ENCODE measurements at regions not wholly inside any gene's neighbourhood (a gene's known extent, or its start where the extent isn't known, plus 50 kb on each side); places are given as distances from the start of the nearest gene placed in this dataset.

GRCh38 chr11:97740801-97741151 lies 1280.0 kb upstream of the CNTN5 start:
- H3K9me3 ChIP-seq (ENCODE audit: control insufficient read depth, low read depth, low read length), result no peaks in the 10 kb centered on the region
- no peaks in the 10 kb centered on the region for H3K27me3 ChIP-seq (ENCODE audit: insufficient read depth, low read length)
- no peak overlapping the region for H4K91ac ChIP-seq (ENCODE audit: insufficient read length, low read depth, low read length)
- no peak overlapping the region for H4K8ac ChIP-seq (replicated peaks; ENCODE audit: insufficient read length, low read depth, low read length)
- TF ChIP-seq CTCF (conservative IDR thresholded peaks at IDR 0.05), result no peak
- H3K23me2 ChIP-seq (ENCODE audit: insufficient read length, low read depth, low read length, poor library complexity, severe bottlenecking), result no peaks in the 10 kb centered on the region
- Mint-ChIP-seq H3K27me3 (ENCODE audit: low read depth) (no peaks in the 10 kb centered on the region), H3K27ac (no peak overlapping the region), H3K4me1 (no peaks in the 10 kb centered on the region), H3K4me3 (no peak overlapping the region), H3K9me3 (peaks cover 22% of the 10 kb centered on the region in 2 experiments; a peak in 4 of 5 replicates), H3K36me3 (ENCODE audit: insufficient read depth in 1 of 3, low read depth in 3 of 3) (peaks cover 10 to 35% (median 27%) of the 10 kb centered on the region in 3 experiments)
- no peak overlapping the region for H3K14ac ChIP-seq (ENCODE audit: insufficient read depth, low read length)
- no peak overlapping the region for H3K23ac ChIP-seq (ENCODE audit: insufficient read length, low read depth, low read length)
- H2AK5ac ChIP-seq (ENCODE audit: insufficient read length, low read length), result no peak overlapping the region
- no peak overlapping the region for H2BK20ac ChIP-seq (ENCODE audit: low read depth, low read length, poor library complexity, severe bottlenecking)
- H3T11ph ChIP-seq (ENCODE audit: low read length), result no peak overlapping the region
- H2BK12ac ChIP-seq (ENCODE audit: insufficient read length, low read depth, low read length), result no peak overlapping the region
- no peaks in the 10 kb centered on the region for H4K20me1 ChIP-seq (ENCODE audit: control insufficient read depth, insufficient read depth, insufficient read length)
- H3K79me1 ChIP-seq (ENCODE audit: insufficient read depth, low read depth, low read length, poor library complexity, severe bottlenecking), result no peaks in the 10 kb centered on the region
- H3K18ac ChIP-seq (ENCODE audit: insufficient read length, low read depth, low read length), result no peak overlapping the region
- H3K4me1 ChIP-seq (ENCODE audit: insufficient read depth, low read length), result no peaks in the 10 kb centered on the region
- H3K79me2 ChIP-seq (ENCODE audit: insufficient read depth, low read length), result no peaks in the 10 kb centered on the region
- no peak for DNase-seq
- no peak overlapping the region for H2AFZ ChIP-seq (ENCODE audit: low read length)
- H2BK5ac ChIP-seq (ENCODE audit: insufficient read length, low read length), result no peak overlapping the region
- no CpG with 5 or more reads among the region's 1 CpG for WGBS (ENCODE audit: extremely low coverage, insufficient read length, low lambda C conversion rate)
- H3K4ac ChIP-seq (ENCODE audit: low read depth, low read length), result no peak overlapping the region
- H3K9ac ChIP-seq (ENCODE audit: extremely low read depth, insufficient read length, low read length), result no peak overlapping the region
- H3K4me2 ChIP-seq (ENCODE audit: insufficient read depth, insufficient read length, low read length), result no peak overlapping the region
- no peak overlapping the region for H3K56ac ChIP-seq (ENCODE audit: insufficient read length, low read depth, low read length)
- H3K27ac ChIP-seq (ENCODE audit: insufficient read length, low read depth, low read length), result no peak overlapping the region
- no peak overlapping the region for H2BK15ac ChIP-seq (ENCODE audit: low read depth, low read length)
- no peak overlapping the region for H4K5ac ChIP-seq (ENCODE audit: insufficient read length, low read depth, low read length)
- H2BK120ac ChIP-seq (ENCODE audit: low read depth, low read length, poor library complexity, severe bottlenecking), result no peak overlapping the region
